HEK293 (cell line): ENCODE measurements at regions not wholly inside any gene's neighbourhood (a gene's known extent, or its start where the extent isn't known, plus 50 kb on each side); places are given as distances from the start of the nearest gene placed in this dataset.

Source experiments
- GLIS2 ChIP-seq: fragments of 450-650 bp; formaldehyde crosslinking; IDR thresholded peaks from 2 replicates; pipeline ENCODE4 v1.5.1; 2016; ENCODE audit warnings: missing biosample characterization, missing genetic modification characterization
- KLF16 ChIP-seq: fragments of 450-650 bp; formaldehyde crosslinking; IDR thresholded peaks from 2 replicates; pipeline ENCODE4 v1.5.1; 2017; ENCODE audit warnings: missing biosample characterization, missing genetic modification characterization
- KLF9 ChIP-seq: fragments of 450-650 bp; formaldehyde crosslinking; IDR thresholded peaks from 2 replicates; pipeline ENCODE4 v1.5.1; 2016; ENCODE audit warnings: missing biosample characterization, missing genetic modification characterization, low read depth
- SP2 ChIP-seq: fragments of 450-650 bp; formaldehyde crosslinking; IDR thresholded peaks from 2 replicates; pipeline ENCODE4 v1.5.1; 2016; ENCODE audit warnings: missing biosample characterization, missing genetic modification characterization
- ZNF114 ChIP-seq: fragments of 450-650 bp; formaldehyde crosslinking; IDR thresholded peaks from 2 replicates; pipeline ENCODE4 v1.5.0; 2017; ENCODE audit warnings: missing biosample characterization, missing genetic modification characterization
- ZNF140 ChIP-seq: fragments of 450-650 bp; formaldehyde crosslinking; IDR thresholded peaks from 2 replicates; pipeline ENCODE4 v1.5.1; 2016; ENCODE audit warnings: missing biosample characterization, missing genetic modification characterization
- ZNF157 ChIP-seq: fragments of 450-650 bp; formaldehyde crosslinking; IDR thresholded peaks from 2 replicates; pipeline ENCODE4 v1.5.1; 2016; ENCODE audit warnings: missing biosample characterization, missing genetic modification characterization
- ZNF214 ChIP-seq: fragments of 450-650 bp; formaldehyde crosslinking; IDR thresholded peaks from 2 replicates; pipeline ENCODE4 v1.5.1; 2017; ENCODE audit warnings: missing biosample characterization, mild to moderate bottlenecking, missing genetic modification characterization, borderline replicate concordance
- ZNF670 ChIP-seq: fragments of 450-650 bp; formaldehyde crosslinking; IDR thresholded peaks from 2 replicates; pipeline ENCODE4 v1.5.1; 2016; ENCODE audit warnings: missing biosample characterization, missing genetic modification characterization, low read depth
- TF ChIP-seq, protein P1 (sequence below): fragments of 450-650 bp; formaldehyde crosslinking; IDR thresholded peaks from 2 replicates; pipeline ENCODE4 v1.5.1; 2016; ENCODE audit warnings: missing biosample characterization, missing genetic modification characterization
- TF ChIP-seq, protein P2 (sequence below): fragments of 450-650 bp; formaldehyde crosslinking; optimal IDR thresholded peaks from 2 replicates; pipeline ENCODE3; 2016; ENCODE audit warnings: missing biosample characterization, mild to moderate bottlenecking, missing genetic modification characterization
- TF ChIP-seq, protein P3 (sequence below): fragments of 450-650 bp; formaldehyde crosslinking; IDR thresholded peaks from 2 replicates; pipeline ENCODE4 v1.5.1; 2016; ENCODE audit warnings: missing biosample characterization, missing genetic modification characterization, borderline replicate concordance

DNA sequence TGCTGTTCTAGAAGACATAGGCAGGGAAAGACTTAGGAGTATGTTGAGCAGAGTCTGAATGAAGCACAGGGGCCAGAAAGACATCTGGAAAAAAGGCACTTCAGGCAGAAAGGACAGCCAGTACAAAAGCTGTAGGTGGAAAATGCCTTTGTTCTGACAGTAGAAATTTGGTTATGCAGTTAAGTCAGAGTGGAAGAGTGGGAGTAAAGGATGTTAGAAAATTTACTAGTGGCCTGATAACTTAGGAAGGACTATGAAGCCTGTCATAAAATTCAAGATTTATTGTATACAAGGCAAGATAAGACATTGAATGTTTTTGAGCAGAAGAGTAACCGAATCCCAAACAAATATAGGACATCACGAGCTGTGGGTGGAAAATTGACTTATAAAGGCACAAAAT, 987.9 kb downstream of the PLA2G4A start:
- TF ChIP-seq GLIS2 (tag by site-specific recombination), result no peak
- TF ChIP-seq, protein P1, sequence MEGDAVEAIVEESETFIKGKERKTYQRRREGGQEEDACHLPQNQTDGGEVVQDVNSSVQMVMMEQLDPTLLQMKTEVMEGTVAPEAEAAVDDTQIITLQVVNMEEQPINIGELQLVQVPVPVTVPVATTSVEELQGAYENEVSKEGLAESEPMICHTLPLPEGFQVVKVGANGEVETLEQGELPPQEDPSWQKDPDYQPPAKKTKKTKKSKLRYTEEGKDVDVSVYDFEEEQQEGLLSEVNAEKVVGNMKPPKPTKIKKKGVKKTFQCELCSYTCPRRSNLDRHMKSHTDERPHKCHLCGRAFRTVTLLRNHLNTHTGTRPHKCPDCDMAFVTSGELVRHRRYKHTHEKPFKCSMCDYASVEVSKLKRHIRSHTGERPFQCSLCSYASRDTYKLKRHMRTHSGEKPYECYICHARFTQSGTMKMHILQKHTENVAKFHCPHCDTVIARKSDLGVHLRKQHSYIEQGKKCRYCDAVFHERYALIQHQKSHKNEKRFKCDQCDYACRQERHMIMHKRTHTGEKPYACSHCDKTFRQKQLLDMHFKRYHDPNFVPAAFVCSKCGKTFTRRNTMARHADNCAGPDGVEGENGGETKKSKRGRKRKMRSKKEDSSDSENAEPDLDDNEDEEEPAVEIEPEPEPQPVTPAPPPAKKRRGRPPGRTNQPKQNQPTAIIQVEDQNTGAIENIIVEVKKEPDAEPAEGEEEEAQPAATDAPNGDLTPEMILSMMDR, result no peak
- no peak for TF ChIP-seq KLF9 (tag by site-specific recombination)
- no peak for TF ChIP-seq ZNF670 (tag by site-specific recombination)
- TF ChIP-seq SP2, result no peak
- TF ChIP-seq, protein P2, sequence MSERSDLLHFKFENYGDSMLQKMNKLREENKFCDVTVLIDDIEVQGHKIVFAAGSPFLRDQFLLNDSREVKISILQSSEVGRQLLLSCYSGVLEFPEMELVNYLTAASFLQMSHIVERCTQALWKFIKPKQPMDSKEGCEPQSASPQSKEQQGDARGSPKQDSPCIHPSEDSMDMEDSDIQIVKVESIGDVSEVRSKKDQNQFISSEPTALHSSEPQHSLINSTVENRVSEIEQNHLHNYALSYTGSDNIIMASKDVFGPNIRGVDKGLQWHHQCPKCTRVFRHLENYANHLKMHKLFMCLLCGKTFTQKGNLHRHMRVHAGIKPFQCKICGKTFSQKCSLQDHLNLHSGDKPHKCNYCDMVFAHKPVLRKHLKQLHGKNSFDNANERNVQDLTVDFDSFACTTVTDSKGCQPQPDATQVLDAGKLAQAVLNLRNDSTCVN (tag by site-specific recombination), result no peak
- no peak for TF ChIP-seq KLF16 (tag by site-specific recombination)
- no peak for TF ChIP-seq ZNF140 (tag by site-specific recombination)
- TF ChIP-seq ZNF114 (tag by site-specific recombination), result no peak
- TF ChIP-seq ZNF157 (tag by site-specific recombination), result no peak
- TF ChIP-seq, protein P3, sequence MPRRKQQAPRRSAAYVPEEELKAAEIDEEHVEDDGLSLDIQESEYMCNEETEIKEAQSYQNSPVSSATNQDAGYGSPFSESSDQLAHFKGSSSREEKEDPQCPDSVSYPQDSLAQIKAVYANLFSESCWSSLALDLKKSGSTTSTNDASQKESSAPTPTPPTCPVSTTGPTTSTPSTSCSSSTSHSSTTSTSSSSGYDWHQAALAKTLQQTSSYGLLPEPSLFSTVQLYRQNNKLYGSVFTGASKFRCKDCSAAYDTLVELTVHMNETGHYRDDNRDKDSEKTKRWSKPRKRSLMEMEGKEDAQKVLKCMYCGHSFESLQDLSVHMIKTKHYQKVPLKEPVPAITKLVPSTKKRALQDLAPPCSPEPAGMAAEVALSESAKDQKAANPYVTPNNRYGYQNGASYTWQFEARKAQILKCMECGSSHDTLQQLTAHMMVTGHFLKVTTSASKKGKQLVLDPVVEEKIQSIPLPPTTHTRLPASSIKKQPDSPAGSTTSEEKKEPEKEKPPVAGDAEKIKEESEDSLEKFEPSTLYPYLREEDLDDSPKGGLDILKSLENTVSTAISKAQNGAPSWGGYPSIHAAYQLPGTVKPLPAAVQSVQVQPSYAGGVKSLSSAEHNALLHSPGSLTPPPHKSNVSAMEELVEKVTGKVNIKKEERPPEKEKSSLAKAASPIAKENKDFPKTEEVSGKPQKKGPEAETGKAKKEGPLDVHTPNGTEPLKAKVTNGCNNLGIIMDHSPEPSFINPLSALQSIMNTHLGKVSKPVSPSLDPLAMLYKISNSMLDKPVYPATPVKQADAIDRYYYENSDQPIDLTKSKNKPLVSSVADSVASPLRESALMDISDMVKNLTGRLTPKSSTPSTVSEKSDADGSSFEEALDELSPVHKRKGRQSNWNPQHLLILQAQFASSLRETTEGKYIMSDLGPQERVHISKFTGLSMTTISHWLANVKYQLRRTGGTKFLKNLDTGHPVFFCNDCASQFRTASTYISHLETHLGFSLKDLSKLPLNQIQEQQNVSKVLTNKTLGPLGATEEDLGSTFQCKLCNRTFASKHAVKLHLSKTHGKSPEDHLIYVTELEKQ (tag by site-specific recombination), result no peak
- TF ChIP-seq ZNF214 (tag by site-specific recombination), result no peak
